HEK293T (cell line): ENCODE measurements at regions not wholly inside any gene's neighbourhood (a gene's known extent, or its start where the extent isn't known, plus 50 kb on each side); places are given as distances from the start of the nearest gene placed in this dataset.

Source experiments
- ELF4 ChIP-seq: fragments of 450-650 bp; IDR thresholded peaks from 2 replicates; pipeline ENCODE4 v1.6.1; 2017; ENCODE audit warnings: antibody characterized with exemption
- LEF1 ChIP-seq: fragments of 450-650 bp; IDR thresholded peaks from 2 replicates; pipeline ENCODE4 v1.6.1; 2017; ENCODE audit warnings: mild to moderate bottlenecking, borderline replicate concordance
- ZNF384 ChIP-seq: fragments of 450-650 bp; IDR thresholded peaks from 2 replicates; pipeline ENCODE4 v1.6.1; 2016

- TF ChIP-seq LEF1 (no peak), ELF4 (no peak), ZNF384 (no peak)
These were observed 648.0 kb downstream of the CCDC85A start for GRCh38 chr2:56831780-56832179.
